Smooth muscle cell (in vitro differentiated cells): ENCODE measurements at regions not wholly inside any gene's neighbourhood (a gene's known extent, or its start where the extent isn't known, plus 50 kb on each side); places are given as distances from the start of the nearest gene placed in this dataset.

Experiments
- DNase-seq: peaks from one replicate; lab custom pipeline; 2025; ENCODE audit not compliant: unreplicated experiment; lab: John Stamatoyannopoulos, UW
- H2AFZ ChIP-seq: fragments of 200-600 bp; sonication (generic); 2 replicates; pipeline ENCODE4 v1.6.0; 2016; ENCODE audit warnings: antibody characterized with exemption, low read depth, mild to moderate bottlenecking
- H3F3A ChIP-seq: fragments of 200-600 bp; sonication (generic); 2 replicates; pipeline ENCODE4 v1.6.0; 2017; ENCODE audit warnings: antibody characterized with exemption, low read depth
- H3K27ac ChIP-seq: fragments of 200-600 bp; sonication (generic); 2 replicates; pipeline ENCODE4 v1.5.1; 2016; ENCODE audit warnings: low read depth, mild to moderate bottlenecking
- H3K27me3 ChIP-seq: fragments of 200-600 bp; sonication (generic); 2 replicates; pipeline ENCODE4 v1.6.1; 2016; ENCODE audit warnings: low read depth, mild to moderate bottlenecking
- H3K36me3 ChIP-seq: fragments of 200-600 bp; sonication (generic); 2 replicates; pipeline ENCODE4 v1.5.1; 2016; ENCODE audit warnings: low read depth
- H3K4me1 ChIP-seq: fragments of 200-600 bp; sonication (generic); 2 replicates; pipeline ENCODE4 v1.5.1; 2016; ENCODE audit warnings: low read depth
- H3K4me2 ChIP-seq: fragments of 200-600 bp; sonication (generic); 2 replicates; pipeline ENCODE4 v1.6.0; 2016; ENCODE audit warnings: mild to moderate bottlenecking
- H3K4me3 ChIP-seq: fragments of 200-600 bp; sonication (generic); 2 replicates; pipeline ENCODE4 v1.5.1; 2016; ENCODE audit warnings: mild to moderate bottlenecking
- H3K79me2 ChIP-seq: fragments of 200-600 bp; sonication (generic); 2 replicates; pipeline ENCODE4 v1.6.0; 2016; ENCODE audit warnings: low read depth, mild to moderate bottlenecking
- H3K9ac ChIP-seq: fragments of 200-600 bp; sonication (generic); 2 replicates; pipeline ENCODE4 v1.6.0; 2016; ENCODE audit warnings: low read depth
- H3K9me3 ChIP-seq: fragments of 200-600 bp; sonication (generic); replicated peaks from 2 replicates; pipeline ENCODE4 v1.5.1; 2016; ENCODE audit warnings: low read depth
- H4K20me1 ChIP-seq: fragments of 200-600 bp; sonication (generic); 2 replicates; pipeline ENCODE4 v1.6.0; 2016; ENCODE audit warnings: low read depth
- CTCF ChIP-seq: fragments of 200-600 bp; sonication (generic); IDR thresholded peaks from 2 replicates; pipeline ENCODE4 v1.5.1; 2017; ENCODE audit warnings: borderline replicate concordance, mild to moderate bottlenecking, antibody characterized with exemption; ENCODE audit not compliant: insufficient read depth, poor library complexity, severe bottlenecking
- WGBS: methylation state at CpG from one replicate; pipeline ENCODE4 v1.1.7; 2016; ENCODE audit warnings: low lambda C conversion rate; 5-methylcytosine and 5-hydroxymethylcytosine counted together

GRCh38 chr5:66529704-66530103, 66.5 kb upstream of the MAST4 start:
- Histone ChIP-seq H3K9me3 (no peaks in the 10 kb centered on the region), H3F3A (no peaks in the 10 kb centered on the region), H3K4me1 (no peaks in the 10 kb centered on the region), H3K27ac (no peak overlapping the region), H3K27me3 (no peaks in the 10 kb centered on the region), H3K79me2 (no peaks in the 10 kb centered on the region), H4K20me1 (no peaks in the 10 kb centered on the region), H3K4me2 (no peak overlapping the region), H3K9ac (no peak overlapping the region), H2AFZ (no peak overlapping the region), H3K4me3 (no peak overlapping the region), H3K36me3 (no peaks in the 10 kb centered on the region)
- DNase-seq = no peak
- WGBS = 86% methylated on average over 2 of the region's 2 CpGs
- TF ChIP-seq CTCF = no peak

- Histone ChIP-seq H3K4me2 (no peak overlapping the region), H3K4me1 (no peaks in the 10 kb centered on the region)
- TF ChIP-seq CTCF = no peak
These were observed 58.1 kb upstream of the MAST4 start for GRCh38 chr5:66538126-66538525.

GRCh38 chr5:66538531-66538930, 57.7 kb upstream of the MAST4 start:
- TF ChIP-seq CTCF = no peak
- no peak for DNase-seq
- no peaks in the 10 kb centered on the region for H4K20me1 ChIP-seq
- no peak overlapping the region for H3K9ac ChIP-seq
- no peak overlapping the region for H3K4me3 ChIP-seq
- H2AFZ ChIP-seq = no peak overlapping the region
- H3K4me2 ChIP-seq = no peak overlapping the region
- WGBS = 82% methylated on average over 3 of the region's 3 CpGs
- no peaks in the 10 kb centered on the region for H3K36me3 ChIP-seq
- no peak overlapping the region for H3K27ac ChIP-seq
- no peaks in the 10 kb centered on the region for H3K27me3 ChIP-seq
- H3F3A ChIP-seq = no peaks in the 10 kb centered on the region
- no peaks in the 10 kb centered on the region for H3K79me2 ChIP-seq
- H3K4me1 ChIP-seq = no peaks in the 10 kb centered on the region
- no peaks in the 10 kb centered on the region for H3K9me3 ChIP-seq

More at GRCh38 chr5:66538126-66538525, 58.1 kb upstream of the MAST4 start:
- H2AFZ ChIP-seq = no peak overlapping the region
- H3K27ac ChIP-seq = no peak overlapping the region
- no peaks in the 10 kb centered on the region for H3F3A ChIP-seq
- H3K27me3 ChIP-seq = no peaks in the 10 kb centered on the region
- no peaks in the 10 kb centered on the region for H4K20me1 ChIP-seq
- H3K36me3 ChIP-seq = no peaks in the 10 kb centered on the region
- H3K9ac ChIP-seq = no peak overlapping the region
- DNase-seq = no peak
- no peaks in the 10 kb centered on the region for H3K79me2 ChIP-seq
- no peaks in the 10 kb centered on the region for H3K9me3 ChIP-seq
- H3K4me3 ChIP-seq = no peak overlapping the region

- Histone ChIP-seq H3K36me3 (no peaks in the 10 kb centered on the region), H3K27me3 (no peaks in the 10 kb centered on the region), H3K4me1 (no peaks in the 10 kb centered on the region), H3K4me3 (no peak overlapping the region), H3K9ac (no peak overlapping the region), H3K79me2 (no peaks in the 10 kb centered on the region), H2AFZ (no peak overlapping the region), H4K20me1 (no peaks in the 10 kb centered on the region), H3F3A (no peaks in the 10 kb centered on the region), H3K27ac (no peak overlapping the region), H3K9me3 (no peaks in the 10 kb centered on the region), H3K4me2 (no peak overlapping the region)
- DNase-seq = no peak
- 23% methylated on average over 2 of the region's 2 CpGs for WGBS
- TF ChIP-seq CTCF = no peak
These were observed 56.1 kb upstream of the MAST4 start for GRCh38 chr5:66540078-66540477.
